Endothelial cell of umbilical vein (primary cell): ENCODE measurements at regions not wholly inside any gene's neighbourhood (a gene's known extent, or its start where the extent isn't known, plus 50 kb on each side); places are given as distances from the start of the nearest gene placed in this dataset.

Experiments
- BruUV-seq: library from RNA; stranded (reverse); fragments of 400-500 nt; replicated peaks from 2 replicates; lab custom pipeline; 2021; lab: Mats Ljungman, UMichigan
- CTCF ChIA-PET: fragments of 300-600, 350-600 bp; sonication (Branson Sonifier 250); formaldehyde crosslinking; loops from one replicate; lab custom pipeline; 2021; ENCODE audit warnings: antibody characterized with exemption, inconsistent platforms; lab: Charles Lee
- POLR2A ChIA-PET: fragments of 300-600, 350-600 bp; sonication (Branson Sonifier 250); formaldehyde crosslinking; loops from one replicate; lab custom pipeline; 2021; ENCODE audit warnings: antibody characterized with exemption, inconsistent platforms; lab: Charles Lee
- DNase-seq: peaks from one replicate; pipeline ENCODE4 v3.0.0-alpha.2; 2011; ENCODE audit warnings: low read depth, low spot score
- FAIRE-seq: peaks from 2 replicates; lab custom pipeline; 2011; peaks lifted over from hg19 to GRCh38; lab: Jason Lieb, UNC
- H2AFZ ChIP-seq: 2 replicates; pipeline ENCODE4 v1.6.0; 2012; ENCODE audit warnings: low read depth, low read length, control low read depth, inconsistent platforms
- H3K27ac ChIP-seq: 2 replicates; pipeline ENCODE4 v1.5.1; 2011; ENCODE audit warnings: low read depth, mild to moderate bottlenecking, control low read depth, low read length, moderate library complexity; ENCODE audit not compliant: insufficient read depth
- H3K27me3 ChIP-seq, 2 experiments: 2 replicates each; pipeline versions ENCODE4 v1.6.0 to v1.6.1; 2011; ENCODE audit warnings: low read length in 2 of 2, mixed read lengths in 1 of 2; ENCODE audit not compliant: control insufficient read depth in 2 of 2, insufficient read depth in 2 of 2
- H3K36me3 ChIP-seq, 2 experiments: 2 replicates in 1 of 2; 3 replicates in 1 of 2; pipeline ENCODE4 v1.5.1; 2011; ENCODE audit warnings: low read length in 2 of 2, mild to moderate bottlenecking in 1 of 2, moderate library complexity in 1 of 2; ENCODE audit not compliant: control insufficient read depth in 2 of 2, insufficient read depth in 2 of 2; ENCODE audit errors: extremely low read depth in 1 of 2
- H3K4me1 ChIP-seq: 3 replicates; pipeline ENCODE4 v1.5.1; 2011; ENCODE audit warnings: mild to moderate bottlenecking, low read length; ENCODE audit not compliant: control insufficient read depth, insufficient read depth; ENCODE audit errors: extremely low read depth
- H3K4me2 ChIP-seq: 2 replicates; pipeline ENCODE4 v1.6.1; 2011; ENCODE audit warnings: low read length, control low read depth, mixed read lengths; ENCODE audit not compliant: insufficient read depth
- H3K4me3 ChIP-seq, 3 experiments: fragments of 200-600 bp in 1 of 3; sonication (generic), shearing (Covaris generic) in 1 of 3; replicated peaks in 1 of 3; 2 replicates each; pipeline ENCODE4 v1.5.1; 2011 to 2016; ENCODE audit warnings: control low read depth in 3 of 3, low read length in 3 of 3, mild to moderate bottlenecking in 2 of 3, inconsistent platforms in 1 of 3, low read depth in 1 of 3, moderate library complexity in 1 of 3; ENCODE audit not compliant: insufficient read depth in 1 of 3
- H3K79me2 ChIP-seq: 2 replicates; pipeline ENCODE4 v1.6.0; 2012; ENCODE audit warnings: low read length, inconsistent platforms; ENCODE audit not compliant: control insufficient read depth, insufficient read depth
- H3K9ac ChIP-seq: replicated peaks from 2 replicates; pipeline ENCODE3; 2011; ENCODE audit warnings: low read length, control low read depth; ENCODE audit not compliant: insufficient read depth; ENCODE audit errors: extremely low read depth
- H3K9me1 ChIP-seq: replicated peaks from 3 replicates; pipeline ENCODE4 v1.6.0; 2011; ENCODE audit warnings: mild to moderate bottlenecking, low read length; ENCODE audit not compliant: control insufficient read depth, insufficient read depth; ENCODE audit errors: extremely low read depth
- H3K9me3 ChIP-seq: replicated peaks from 2 replicates; pipeline ENCODE4 v1.5.1; 2012; ENCODE audit warnings: low read length, inconsistent platforms; ENCODE audit not compliant: control insufficient read depth, insufficient read depth
- H4K20me1 ChIP-seq: replicated peaks from 2 replicates; pipeline ENCODE3; 2011; ENCODE audit warnings: mild to moderate bottlenecking, low read length; ENCODE audit not compliant: control insufficient read depth, insufficient read depth; ENCODE audit errors: extremely low read depth
- EZH2 ChIP-seq: IDR thresholded peaks from 2 replicates; pipeline ENCODE4 v1.6.1; 2012; ENCODE audit warnings: borderline replicate concordance, low read depth, mild to moderate bottlenecking, moderate library complexity, low read length, inconsistent platforms; ENCODE audit not compliant: severe bottlenecking
- FOS ChIP-seq: IDR thresholded peaks from 2 replicates; pipeline ENCODE4 v1.6.1; 2011; ENCODE audit warnings: mild to moderate bottlenecking, low read length, moderate library complexity, borderline replicate concordance; ENCODE audit not compliant: insufficient read depth
- GATA2 ChIP-seq: IDR thresholded peaks from 2 replicates; pipeline ENCODE4 v1.7.0; 2011; ENCODE audit warnings: low read depth, mild to moderate bottlenecking, moderate library complexity, mixed read lengths, low read length; ENCODE audit not compliant: insufficient read length, insufficient read depth
- JUN ChIP-seq: IDR thresholded peaks from 2 replicates; pipeline ENCODE4 v1.6.1; 2011; ENCODE audit warnings: borderline replicate concordance, low read depth; ENCODE audit not compliant: insufficient read length, insufficient read depth
- MYC ChIP-seq: IDR thresholded peaks from one replicate; pipeline ENCODE4 v1.6.1; 2011; ENCODE audit warnings: mild to moderate bottlenecking, low read depth, low read length
- POLR2A ChIP-seq: IDR thresholded peaks from 2 replicates; pipeline ENCODE4 v1.6.1; 2012; ENCODE audit warnings: low read depth, mild to moderate bottlenecking, control low read depth, low read length
- POLR2AphosphoS5 ChIP-seq: IDR thresholded peaks from 2 replicates; pipeline ENCODE4 v1.6.1; 2012; ENCODE audit warnings: low read depth, mild to moderate bottlenecking, control low read depth, low read length, moderate library complexity; ENCODE audit not compliant: insufficient read depth
- dilution Hi-C: fragments of 300-500 bp; cut with MboI; formaldehyde crosslinking; loops from one replicate; pipeline ENCODE4 v1.15.0; 2019; ENCODE audit warnings: low sequenced_read_pairs; ENCODE audit not compliant: extremely low pct_ligation_motif_present
- intact Hi-C: fragments of 100-400 bp; cut with micrococcal nuclease; formaldehyde crosslinking; loops from one replicate; pipeline ENCODE4 v1.10.0; 2022
- TF ChIP-seq, protein P1 (sequence below), 2 donors: IDR thresholded peaks; 1 replicate in 1 of 2; 2 replicates in 1 of 2; pipeline ENCODE4 v1.5.1; 2011; ENCODE audit warnings: low read length in 2 of 2, mild to moderate bottlenecking in 2 of 2, moderate library complexity in 2 of 2, control low read depth in 1 of 2, inconsistent platforms in 1 of 2, low read depth in 1 of 2; ENCODE audit not compliant: insufficient read depth in 1 of 2; ENCODE audit errors: extremely low read depth in 1 of 2
- TF ChIP-seq, protein P2 (sequence below): IDR thresholded peaks from 2 replicates; pipeline ENCODE4 v1.6.1; 2011; ENCODE audit not compliant: insufficient read depth, insufficient read length

DNA sequence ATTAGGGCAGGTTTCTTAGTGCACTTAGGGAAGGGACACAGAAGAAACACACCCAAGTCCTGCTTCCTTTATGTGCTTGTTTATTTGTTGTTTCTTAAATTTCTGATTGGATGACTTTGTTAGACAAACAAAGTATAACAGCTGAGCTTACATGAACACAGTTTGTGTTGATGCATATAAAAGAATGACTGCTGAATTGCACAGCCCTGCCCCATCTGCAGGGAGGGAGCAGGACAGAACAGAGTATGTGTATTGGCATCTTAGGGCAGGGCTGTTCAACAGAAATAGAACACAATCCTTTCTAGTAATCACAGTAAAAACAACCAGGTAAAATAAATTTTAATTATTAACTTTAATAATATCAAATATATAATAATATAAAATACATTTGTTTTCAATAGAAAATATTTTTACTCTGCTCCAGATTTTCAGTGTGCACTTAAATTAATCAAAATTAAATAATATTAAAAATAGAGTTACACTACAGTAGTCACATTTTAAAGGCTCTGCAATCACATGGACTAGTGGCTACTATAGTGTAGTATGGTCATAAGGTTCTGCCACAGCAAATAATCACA lies 198.4 kb downstream of the ZNF621 start:
- no peaks in the 10 kb centered on the region for H3K9me1 ChIP-seq
- H3K27me3 ChIP-seq, result no peaks in the 10 kb centered on the region
- intact Hi-C loops, result no loop called here
- no peak overlapping the region for H3K4me2 ChIP-seq
- CTCF ChIA-PET, result no interaction called here
- no peaks in the 10 kb centered on the region for H3K4me1 ChIP-seq
- no TSS peak for BruUV-seq
- H3K9me3 ChIP-seq, result no peaks in the 10 kb centered on the region
- H3K9ac ChIP-seq, result no peak overlapping the region
- H2AFZ ChIP-seq, result no peak overlapping the region
- POLR2A ChIA-PET, result no interaction called here
- TF ChIP-seq, protein P1, sequence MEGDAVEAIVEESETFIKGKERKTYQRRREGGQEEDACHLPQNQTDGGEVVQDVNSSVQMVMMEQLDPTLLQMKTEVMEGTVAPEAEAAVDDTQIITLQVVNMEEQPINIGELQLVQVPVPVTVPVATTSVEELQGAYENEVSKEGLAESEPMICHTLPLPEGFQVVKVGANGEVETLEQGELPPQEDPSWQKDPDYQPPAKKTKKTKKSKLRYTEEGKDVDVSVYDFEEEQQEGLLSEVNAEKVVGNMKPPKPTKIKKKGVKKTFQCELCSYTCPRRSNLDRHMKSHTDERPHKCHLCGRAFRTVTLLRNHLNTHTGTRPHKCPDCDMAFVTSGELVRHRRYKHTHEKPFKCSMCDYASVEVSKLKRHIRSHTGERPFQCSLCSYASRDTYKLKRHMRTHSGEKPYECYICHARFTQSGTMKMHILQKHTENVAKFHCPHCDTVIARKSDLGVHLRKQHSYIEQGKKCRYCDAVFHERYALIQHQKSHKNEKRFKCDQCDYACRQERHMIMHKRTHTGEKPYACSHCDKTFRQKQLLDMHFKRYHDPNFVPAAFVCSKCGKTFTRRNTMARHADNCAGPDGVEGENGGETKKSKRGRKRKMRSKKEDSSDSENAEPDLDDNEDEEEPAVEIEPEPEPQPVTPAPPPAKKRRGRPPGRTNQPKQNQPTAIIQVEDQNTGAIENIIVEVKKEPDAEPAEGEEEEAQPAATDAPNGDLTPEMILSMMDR (IDR thresholded peaks at IDR 0.05; ENCODE audit: extremely low read depth in 1 of 2, insufficient read depth in 1 of 2, low read depth in 1 of 2, low read length in 2 of 2), result no peak
- no peak overlapping the region for H3K4me3 ChIP-seq
- no peaks in the 10 kb centered on the region for H3K79me2 ChIP-seq
- no peaks in the 10 kb centered on the region for H3K36me3 ChIP-seq
- dilution Hi-C loops, result no loop called here
- H4K20me1 ChIP-seq, result no peaks in the 10 kb centered on the region
- no peak overlapping the region for H3K27ac ChIP-seq
- no peak for FAIRE-seq
- no peak for DNase-seq

DNA sequence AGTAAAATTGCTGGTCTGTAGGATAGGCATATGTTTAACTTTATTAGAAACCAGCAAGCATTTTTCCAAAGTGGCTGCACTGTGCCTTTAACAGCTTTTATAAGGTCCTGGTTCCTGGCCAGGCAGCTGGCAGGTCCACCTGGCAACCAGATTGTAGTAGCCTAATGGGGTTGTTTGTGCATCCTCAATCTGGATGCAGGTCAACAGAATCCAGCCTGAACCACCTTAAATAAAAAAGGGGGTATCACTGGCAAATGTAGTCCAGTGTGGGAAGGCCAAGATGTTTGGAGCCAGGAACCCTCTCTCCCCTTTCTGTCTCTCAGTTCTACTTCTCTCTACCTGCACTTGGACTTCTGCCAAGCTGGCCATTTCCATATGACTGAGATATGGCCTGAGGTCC lies 200.3 kb downstream of the ZNF621 start:
- dilution Hi-C loops, result no loop called here
- no peak for FAIRE-seq
- CTCF ChIA-PET, result no interaction called here

More for the DNA sequence above, 200.3 kb downstream of the ZNF621 start:
- H3K9me3 ChIP-seq, result no peaks in the 10 kb centered on the region
- no peak for TF ChIP-seq GATA2
- TF ChIP-seq, protein P1 (IDR thresholded peaks at IDR 0.05; ENCODE audit: extremely low read depth in 1 of 2, insufficient read depth in 1 of 2, low read depth in 1 of 2, low read length in 2 of 2), result no peak
- no peak for TF ChIP-seq JUN
- TF ChIP-seq, protein P2, sequence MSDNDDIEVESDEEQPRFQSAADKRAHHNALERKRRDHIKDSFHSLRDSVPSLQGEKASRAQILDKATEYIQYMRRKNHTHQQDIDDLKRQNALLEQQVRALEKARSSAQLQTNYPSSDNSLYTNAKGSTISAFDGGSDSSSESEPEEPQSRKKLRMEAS, result no peak
- no peak for TF ChIP-seq POLR2A
- TF ChIP-seq FOS, result no peak
- no peak for TF ChIP-seq EZH2
- TF ChIP-seq POLR2AphosphoS5, result no peak
- TF ChIP-seq MYC, result no peak
- BruUV-seq, result no TSS peak
- H2AFZ ChIP-seq, result no peak overlapping the region
- no peak overlapping the region for H3K27ac ChIP-seq
- H3K9ac ChIP-seq, result no peak overlapping the region
- POLR2A ChIA-PET, result no interaction called here
- no peak overlapping the region for H3K4me2 ChIP-seq
- no peaks in the 10 kb centered on the region for H3K79me2 ChIP-seq
- intact Hi-C loops, result no loop called here
- H3K4me3 ChIP-seq, result no peak overlapping the region
- no peaks in the 10 kb centered on the region for H4K20me1 ChIP-seq
- no peaks in the 10 kb centered on the region for H3K27me3 ChIP-seq
- no peaks in the 10 kb centered on the region for H3K36me3 ChIP-seq
- no peaks in the 10 kb centered on the region for H3K9me1 ChIP-seq
- no peak for DNase-seq
- no peaks in the 10 kb centered on the region for H3K4me1 ChIP-seq
